ENCODE measurements at regions not wholly inside any gene's neighbourhood (a gene's known extent, or its start where the extent isn't known, plus 50 kb on each side); places are given as distances from the start of the nearest gene placed in this dataset.

DNA sequence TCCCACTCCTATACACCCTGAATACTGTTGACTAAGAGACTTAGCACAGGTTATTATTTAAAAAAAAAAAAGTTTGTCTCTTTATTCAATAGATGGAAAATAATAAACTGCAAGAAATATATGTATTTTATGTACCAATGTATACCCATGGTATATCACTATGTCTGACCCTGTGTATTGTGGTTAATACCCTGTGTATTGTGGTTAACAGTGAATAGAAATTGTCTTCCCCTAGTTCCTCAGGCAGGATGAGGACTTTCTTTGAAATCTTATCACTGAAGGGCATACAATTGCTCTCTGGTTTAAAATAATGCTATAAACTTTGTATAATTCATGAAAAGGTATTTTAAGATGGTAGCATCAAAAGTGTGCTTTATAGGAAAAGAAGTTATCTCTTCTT is 80.0 kb upstream of the TMEM106B start:
- Histone ChIP-seq H2AFZ (ENCODE audit: low read length) (no peak overlapping the region), H3K4me1 (ENCODE audit: insufficient read depth, low read length) (no peaks in the 10 kb centered on the region), H4K20me1 (ENCODE audit: insufficient read depth, low read length) (no peaks in the 10 kb centered on the region), H3K27me3 (ENCODE audit: control insufficient read depth in 1 of 2, insufficient read depth in 2 of 2, low read length in 2 of 2) (no peaks in the 10 kb centered on the region), H3K79me2 (ENCODE audit: insufficient read depth, low read length) (no peaks in the 10 kb centered on the region), H3K9me3 (ENCODE audit: low read length) (peaks cover 4% of the 10 kb centered on the region; the same call in 1 of the 2 replicates), H3K9ac (ENCODE audit: insufficient read depth, low read depth, low read length) (no peak overlapping the region), H3K36me3 (replicated peaks in 1 of 2; ENCODE audit: control insufficient read depth in 1 of 2, insufficient read depth in 2 of 2, low read length in 2 of 2) (no peaks in the 10 kb centered on the region), H3K4me3 (replicated peaks in 1 of 3; ENCODE audit: insufficient read depth in 1 of 3, low read depth in 2 of 3, low read length in 3 of 3) (no peak overlapping the region), H3K27ac (ENCODE audit: extremely low read length, insufficient read depth, low read length) (no peak overlapping the region), H3K4me2 (ENCODE audit: low read depth, low read length) (no peak overlapping the region)
- no TSS peak for BruUV-seq (replicated peaks)
- DNase-seq (ENCODE audit: low spot score), result no peak
- in situ Hi-C loops (cut with HindIII; ENCODE audit: extremely low pct_ligation_motif_present, low pct_unique_long_range_greater_than_20kb), result no loop called here
- TF ChIP-seq, protein P1, sequence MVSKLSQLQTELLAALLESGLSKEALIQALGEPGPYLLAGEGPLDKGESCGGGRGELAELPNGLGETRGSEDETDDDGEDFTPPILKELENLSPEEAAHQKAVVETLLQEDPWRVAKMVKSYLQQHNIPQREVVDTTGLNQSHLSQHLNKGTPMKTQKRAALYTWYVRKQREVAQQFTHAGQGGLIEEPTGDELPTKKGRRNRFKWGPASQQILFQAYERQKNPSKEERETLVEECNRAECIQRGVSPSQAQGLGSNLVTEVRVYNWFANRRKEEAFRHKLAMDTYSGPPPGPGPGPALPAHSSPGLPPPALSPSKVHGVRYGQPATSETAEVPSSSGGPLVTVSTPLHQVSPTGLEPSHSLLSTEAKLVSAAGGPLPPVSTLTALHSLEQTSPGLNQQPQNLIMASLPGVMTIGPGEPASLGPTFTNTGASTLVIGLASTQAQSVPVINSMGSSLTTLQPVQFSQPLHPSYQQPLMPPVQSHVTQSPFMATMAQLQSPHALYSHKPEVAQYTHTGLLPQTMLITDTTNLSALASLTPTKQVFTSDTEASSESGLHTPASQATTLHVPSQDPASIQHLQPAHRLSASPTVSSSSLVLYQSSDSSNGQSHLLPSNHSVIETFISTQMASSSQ (IDR thresholded peaks at IDR 0.05; ENCODE audit: low read depth), result no peak
- TF ChIP-seq, protein P1 (CRISPR knock-in tag; IDR thresholded peaks at IDR 0.05; ENCODE audit: borderline replicate concordance), result no peak
- no peak for TF ChIP-seq FOXO1 (CRISPR knock-in tag; IDR thresholded peaks at IDR 0.05)
- TF ChIP-seq ZFYVE20 (CRISPR knock-in tag; IDR thresholded peaks at IDR 0.05; ENCODE audit: borderline replicate concordance, low read depth), result no peak
- TF ChIP-seq PHF20 (CRISPR knock-in tag; IDR thresholded peaks at IDR 0.05), result no peak
- no peak for TF ChIP-seq ZFP82 (CRISPR knock-in tag; IDR thresholded peaks at IDR 0.05; ENCODE audit: borderline replicate concordance)
- TF ChIP-seq MIXL1 (CRISPR knock-in tag; IDR thresholded peaks at IDR 0.05), result no peak
- no peak for TF ChIP-seq ZFX (CRISPR knock-in tag; IDR thresholded peaks at IDR 0.05; ENCODE audit: low read depth)
- no peak for TF ChIP-seq CREBL2 (CRISPR knock-in tag; IDR thresholded peaks at IDR 0.05; ENCODE audit: borderline replicate concordance)
- TF ChIP-seq PAF1 (CRISPR knock-in tag; IDR thresholded peaks at IDR 0.05), result no peak
- TF ChIP-seq JUNB (CRISPR knock-in tag; IDR thresholded peaks at IDR 0.05; ENCODE audit: borderline replicate concordance), result no peak
- TF ChIP-seq SRSF4 (IDR thresholded peaks at IDR 0.05; ENCODE audit: low read depth, low read length, poor library complexity, severe bottlenecking), result no peak
- FAIRE-seq, result no peak
- ATAC-seq, result no peak
- intact Hi-C loops (cut with micrococcal nuclease; ENCODE audit: unreplicated experiment), result no loop called here
- POLR2A ChIA-PET, result no interaction called here
- CTCF ChIA-PET (ENCODE audit: low intra/inter-chr PET ratio, low total read pairs), result no interaction called here

Data from HepG2 (cell line).